Large intestine (tissue), 3 donors: ENCODE measurements at regions not wholly inside any gene's neighbourhood (a gene's known extent, or its start where the extent isn't known, plus 50 kb on each side); places are given as distances from the start of the nearest gene placed in this dataset.

Source experiments
- DNase-seq, 2 donors: peaks; one replicate each; pipeline versions ENCODE4 v3.0.0 to v3.0.0-alpha.2; 2013
- H3K27ac ChIP-seq: one replicate; pipeline ENCODE4 v1.5.1; 2013; ENCODE audit warnings: low read length
- H3K27me3 ChIP-seq: 2 replicates; pipeline ENCODE4 v1.6.1; 2013; ENCODE audit warnings: low read length; ENCODE audit not compliant: control insufficient read depth, insufficient read depth
- H3K36me3 ChIP-seq: 2 replicates; pipeline ENCODE4 v1.6.1; 2013; ENCODE audit warnings: low read length; ENCODE audit not compliant: control insufficient read depth, insufficient read depth
- H3K4me1 ChIP-seq: one replicate; pipeline ENCODE4 v1.6.1; 2013; ENCODE audit warnings: low read length; ENCODE audit not compliant: control insufficient read depth, insufficient read depth
- H3K4me3 ChIP-seq: one replicate; pipeline ENCODE4 v1.5.1; 2013; ENCODE audit warnings: low read length
- H3K9me3 ChIP-seq: one replicate; pipeline ENCODE4 v1.6.1; 2013; ENCODE audit warnings: mild to moderate bottlenecking, low read depth, low read length, moderate library complexity; ENCODE audit not compliant: control insufficient read depth
- WGBS: methylation state at CpG from one replicate; pipeline ENCODE4 v1.1.5; 2013; ENCODE audit warnings: low lambda C conversion rate; ENCODE audit not compliant: insufficient coverage; 5-methylcytosine and 5-hydroxymethylcytosine counted together

GRCh38 chr6:76639941-76640340 is 567.5 kb upstream of the IMPG1 start:
- H3K4me3 ChIP-seq, result no peak overlapping the region
- no peaks in the 10 kb centered on the region for H3K9me3 ChIP-seq
- no peak overlapping the region for H3K27ac ChIP-seq
- H3K4me1 ChIP-seq, result no peaks in the 10 kb centered on the region
- H3K36me3 ChIP-seq, result no peaks in the 10 kb centered on the region
- no CpG with 5 or more reads among the region's 1 CpG for WGBS
- DNase-seq, result no peak
- no peaks in the 10 kb centered on the region for H3K27me3 ChIP-seq

- Histone ChIP-seq H3K36me3 (no peaks in the 10 kb centered on the region), H3K4me3 (no peak overlapping the region), H3K4me1 (no peaks in the 10 kb centered on the region), H3K27me3 (no peaks in the 10 kb centered on the region), H3K27ac (no peak overlapping the region), H3K9me3 (no peaks in the 10 kb centered on the region)
- no peak for DNase-seq
These were observed 562.2 kb upstream of the IMPG1 start for GRCh38 chr6:76634695-76635094.

- Histone ChIP-seq H3K4me1 (no peaks in the 10 kb centered on the region), H3K27ac (no peak overlapping the region), H3K4me3 (no peak overlapping the region), H3K27me3 (no peaks in the 10 kb centered on the region), H3K9me3 (no peaks in the 10 kb centered on the region), H3K36me3 (no peaks in the 10 kb centered on the region)
- no CpG with 5 or more reads among the region's 5 CpGs for WGBS
- no peak for DNase-seq
These were observed 560.8 kb upstream of the IMPG1 start for GRCh38 chr6:76633259-76633658.

GRCh38 chr6:76631622-76632021 is 559.2 kb upstream of the IMPG1 start:
- no peak for DNase-seq
- WGBS, result 80% methylated on average over 2 of the region's 9 CpGs
- Histone ChIP-seq H3K4me1 (no peaks in the 10 kb centered on the region), H3K27me3 (no peaks in the 10 kb centered on the region), H3K9me3 (no peaks in the 10 kb centered on the region), H3K27ac (no peak overlapping the region), H3K4me3 (no peak overlapping the region), H3K36me3 (no peaks in the 10 kb centered on the region)

GRCh38 chr6:76615395-76615794 is 542.9 kb upstream of the IMPG1 start:
- Histone ChIP-seq H3K36me3 (no peaks in the 10 kb centered on the region), H3K4me1 (no peaks in the 10 kb centered on the region), H3K27me3 (no peaks in the 10 kb centered on the region), H3K27ac (no peak overlapping the region), H3K4me3 (no peak overlapping the region), H3K9me3 (no peaks in the 10 kb centered on the region)
- no CpG with 5 or more reads among the region's 2 CpGs for WGBS
- no peak for DNase-seq

- Histone ChIP-seq H3K4me3 (no peak overlapping the region), H3K27ac (no peak overlapping the region), H3K4me1 (no peaks in the 10 kb centered on the region), H3K36me3 (no peaks in the 10 kb centered on the region), H3K27me3 (no peaks in the 10 kb centered on the region), H3K9me3 (no peaks in the 10 kb centered on the region)
- 0% methylated on average over 1 of the region's 1 CpG for WGBS
- DNase-seq, result no peak
These were observed 540.5 kb upstream of the IMPG1 start for GRCh38 chr6:76612954-76613353.

GRCh38 chr6:76609160-76609559 is 536.7 kb upstream of the IMPG1 start:
- no CpG with 5 or more reads among the region's 4 CpGs for WGBS
- no peak overlapping the region for H3K4me3 ChIP-seq
- H3K4me1 ChIP-seq, result no peaks in the 10 kb centered on the region
- H3K36me3 ChIP-seq, result no peaks in the 10 kb centered on the region
- no peak overlapping the region for H3K27ac ChIP-seq
- no peaks in the 10 kb centered on the region for H3K9me3 ChIP-seq
- no peaks in the 10 kb centered on the region for H3K27me3 ChIP-seq
- DNase-seq, result no peak

GRCh38 chr6:76594109-76594508 is 521.6 kb upstream of the IMPG1 start:
- H3K36me3 ChIP-seq, result no peaks in the 10 kb centered on the region
- no peaks in the 10 kb centered on the region for H3K9me3 ChIP-seq
- no peaks in the 10 kb centered on the region for H3K4me1 ChIP-seq
- no CpG with 5 or more reads among the region's 3 CpGs for WGBS
- no peak overlapping the region for H3K27ac ChIP-seq
- no peak for DNase-seq
- H3K4me3 ChIP-seq, result no peak overlapping the region
- H3K27me3 ChIP-seq, result no peaks in the 10 kb centered on the region

- WGBS, result no CpG with 5 or more reads among the region's 3 CpGs
- no peak for DNase-seq
- H3K9me3 ChIP-seq, result no peaks in the 10 kb centered on the region
- no peak overlapping the region for H3K27ac ChIP-seq
- no peaks in the 10 kb centered on the region for H3K4me1 ChIP-seq
- no peaks in the 10 kb centered on the region for H3K36me3 ChIP-seq
- H3K27me3 ChIP-seq, result no peaks in the 10 kb centered on the region
- H3K4me3 ChIP-seq, result no peak overlapping the region
These were observed 521.2 kb upstream of the IMPG1 start for GRCh38 chr6:76593668-76594067.

GRCh38 chr6:76592566-76592965 is 520.1 kb upstream of the IMPG1 start:
- H3K4me3 ChIP-seq, result no peak overlapping the region
- no peak for DNase-seq
- H3K36me3 ChIP-seq, result no peaks in the 10 kb centered on the region
- no peaks in the 10 kb centered on the region for H3K9me3 ChIP-seq
- no peaks in the 10 kb centered on the region for H3K4me1 ChIP-seq
- no peaks in the 10 kb centered on the region for H3K27me3 ChIP-seq
- no peak overlapping the region for H3K27ac ChIP-seq

GRCh38 chr6:76587271-76587670 is 514.8 kb upstream of the IMPG1 start:
- Histone ChIP-seq H3K4me1 (no peaks in the 10 kb centered on the region), H3K4me3 (no peak overlapping the region), H3K27me3 (no peaks in the 10 kb centered on the region), H3K36me3 (no peaks in the 10 kb centered on the region), H3K27ac (no peak overlapping the region), H3K9me3 (no peaks in the 10 kb centered on the region)
- no peak for DNase-seq
- 0% methylated on average over 1 of the region's 2 CpGs for WGBS
